D341Med (cell line): ENCODE measurements at regions not wholly inside any gene's neighbourhood (a gene's known extent, or its start where the extent isn't known, plus 50 kb on each side); places are given as distances from the start of the nearest gene placed in this dataset.
"Not testable (repeated sequence)": the region's sequence is repeated elsewhere in the genome, so short reads cannot be mapped to it uniquely, and the experiment has no call there.

Experiments
- DNase-seq: peaks from one replicate; pipeline ENCODE4 v3.0.0; 2012; ENCODE audit warnings: low spot score

GRCh38 chr22:16463472-16463871, 129.1 kb downstream of the CCT8L2 start:
- DNase-seq, result not testable (repeated sequence)

DNA sequence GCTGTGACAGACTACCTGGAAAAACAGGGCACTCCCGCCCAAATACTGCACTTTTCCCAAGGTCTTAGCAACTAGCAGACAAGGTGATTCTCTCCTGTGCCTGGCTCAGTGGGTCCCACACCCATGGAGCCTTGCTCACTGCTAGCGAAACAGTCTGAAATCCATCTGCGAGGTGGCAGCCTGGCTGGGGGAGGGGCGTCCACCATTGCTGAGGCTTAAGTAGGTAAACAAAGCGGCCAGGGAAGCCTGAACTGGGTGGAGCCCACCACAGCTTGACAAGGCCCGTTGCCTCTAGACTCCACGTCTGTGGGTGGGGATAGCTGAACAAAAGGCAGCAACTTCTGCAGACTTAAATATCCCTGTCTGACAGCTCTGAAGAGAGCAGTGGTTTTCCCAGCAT, 145.2 kb downstream of the CCT8L2 start:
- DNase-seq, result not testable (repeated sequence)

DNA sequence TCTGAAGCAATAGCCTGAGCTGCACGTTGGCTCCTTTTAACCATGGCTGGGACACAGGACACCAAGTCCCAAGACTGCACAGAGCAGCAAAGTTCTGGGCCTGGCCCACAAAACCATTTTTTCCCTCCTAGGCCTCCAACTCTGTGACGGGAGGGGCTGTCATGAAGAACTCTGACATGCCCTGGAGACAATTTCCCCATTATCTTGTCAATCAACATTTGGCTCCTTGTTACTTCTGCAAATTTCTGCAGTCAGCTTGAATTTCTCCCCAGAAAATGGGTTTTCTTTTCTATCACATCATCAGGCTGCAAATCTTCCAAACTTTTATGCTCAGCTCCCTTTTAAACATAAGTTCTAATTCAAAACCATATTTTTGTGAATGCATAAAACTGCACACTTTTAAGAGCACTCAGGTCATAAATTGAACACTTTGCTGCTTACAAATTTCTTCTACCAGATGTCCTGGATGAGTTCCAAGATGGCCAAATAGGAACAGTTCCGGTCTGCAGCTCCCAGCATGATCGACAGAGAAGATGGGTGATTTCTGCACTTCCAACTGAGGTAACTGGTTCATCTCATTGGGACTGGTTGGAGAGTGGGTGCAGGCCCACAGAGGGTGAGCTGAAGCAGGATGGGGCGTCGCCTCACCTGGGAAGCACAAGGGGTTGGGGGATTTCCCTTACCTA, 145.7 kb downstream of the CCT8L2 start:
- DNase-seq, result not testable (repeated sequence)

DNA sequence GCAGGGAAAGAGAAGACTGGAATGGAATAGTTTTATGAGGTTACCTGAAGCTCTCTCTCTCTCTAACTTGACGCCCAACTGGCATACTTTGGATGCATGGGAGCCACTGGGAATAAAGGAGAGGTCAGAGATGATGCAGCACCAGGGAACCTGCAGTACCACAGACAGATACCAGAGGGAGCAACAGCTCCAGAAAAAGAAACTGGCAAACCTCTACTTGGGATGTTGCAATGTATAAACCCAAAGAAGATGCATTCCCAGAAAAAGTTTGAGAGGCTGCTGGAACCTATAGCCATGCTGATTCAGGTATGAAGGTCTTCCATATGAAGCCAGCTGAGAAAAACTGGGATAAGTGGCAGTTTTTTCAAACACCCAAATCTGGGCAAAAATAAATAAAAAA, 151.6 kb downstream of the CCT8L2 start:
- DNase-seq, result not testable (repeated sequence)

DNA sequence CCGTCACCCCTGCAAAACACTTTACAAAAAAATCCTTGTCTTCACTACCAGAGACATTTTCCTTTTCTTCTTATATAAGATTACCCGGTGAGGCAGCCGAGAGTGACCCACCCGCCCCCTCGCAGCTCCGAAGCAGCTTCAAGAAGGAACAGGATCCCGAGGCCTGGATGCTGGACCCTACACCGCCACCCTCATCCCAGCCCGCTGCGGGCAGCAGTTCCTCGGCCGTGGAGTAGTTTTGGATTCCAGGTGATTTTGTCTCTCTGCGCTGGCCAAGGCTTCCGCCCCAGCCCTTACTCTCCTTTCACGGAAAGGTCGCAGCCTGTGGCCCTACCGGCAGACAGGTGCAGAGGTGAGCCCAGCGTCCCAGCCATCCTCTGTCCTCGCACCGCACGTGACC, 169.1 kb downstream of the CCT8L2 start:
- peak; percentile 19 for DNase-seq

DNA sequence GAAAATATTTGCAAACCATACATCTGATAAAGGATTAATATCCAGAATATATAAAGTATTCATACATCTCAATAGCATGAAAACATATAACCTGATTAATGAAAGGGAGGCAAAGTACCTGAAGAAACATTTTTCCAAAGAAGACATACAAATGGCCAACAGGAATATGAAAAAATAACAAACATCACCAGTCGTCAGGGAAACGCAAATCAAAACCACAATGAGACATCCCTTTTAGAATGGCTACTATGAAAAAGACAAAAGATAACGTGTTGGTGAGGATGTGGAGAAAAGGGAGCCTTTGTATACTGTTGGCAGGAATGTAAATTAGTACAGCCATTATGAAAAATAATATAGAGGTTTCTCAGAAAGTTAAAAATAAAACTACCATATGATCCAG, 175.1 kb downstream of the CCT8L2 start:
- DNase-seq, result not testable (repeated sequence)

DNA sequence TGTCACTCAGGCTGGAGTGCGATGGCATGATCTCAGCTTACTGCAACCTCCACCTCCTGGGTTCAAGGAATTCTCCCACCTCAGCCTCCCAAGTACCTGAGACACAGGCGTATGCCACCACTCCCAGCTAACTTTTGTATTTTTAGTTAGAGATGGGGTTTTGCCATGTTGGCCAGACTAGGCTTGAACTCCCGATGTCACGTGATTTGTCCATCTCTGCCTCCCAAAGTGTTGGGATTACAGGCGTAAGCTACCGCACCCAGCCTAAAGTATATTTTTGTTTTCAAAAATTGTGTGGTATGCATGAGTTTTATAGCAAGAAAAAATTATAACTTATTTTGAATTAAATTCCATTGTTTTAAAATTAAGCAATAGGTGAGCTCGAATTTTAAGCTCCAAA, 188.0 kb downstream of the CCT8L2 start:
- DNase-seq, result not testable (repeated sequence)

DNA sequence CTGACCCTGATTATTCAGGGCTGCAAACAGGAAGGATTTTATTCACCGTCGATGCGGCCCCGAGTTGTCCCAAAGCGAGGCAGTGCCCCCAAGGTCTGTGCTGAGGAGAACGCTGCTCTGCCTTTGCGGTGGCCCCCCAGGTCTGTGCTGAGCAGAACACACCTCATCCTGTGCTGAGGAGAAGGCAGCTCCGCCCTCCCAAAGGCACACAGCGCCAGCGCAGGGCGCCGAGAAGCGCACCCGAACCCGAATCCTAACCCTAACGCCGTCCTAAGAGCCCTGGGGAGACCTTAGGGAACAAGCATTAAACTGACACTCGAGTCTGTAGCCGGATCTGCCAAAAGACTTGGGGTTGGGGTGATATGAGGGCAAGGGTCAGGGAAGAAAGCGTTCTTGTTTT, 188.9 kb downstream of the CCT8L2 start:
- not testable (repeated sequence) for DNase-seq

DNA sequence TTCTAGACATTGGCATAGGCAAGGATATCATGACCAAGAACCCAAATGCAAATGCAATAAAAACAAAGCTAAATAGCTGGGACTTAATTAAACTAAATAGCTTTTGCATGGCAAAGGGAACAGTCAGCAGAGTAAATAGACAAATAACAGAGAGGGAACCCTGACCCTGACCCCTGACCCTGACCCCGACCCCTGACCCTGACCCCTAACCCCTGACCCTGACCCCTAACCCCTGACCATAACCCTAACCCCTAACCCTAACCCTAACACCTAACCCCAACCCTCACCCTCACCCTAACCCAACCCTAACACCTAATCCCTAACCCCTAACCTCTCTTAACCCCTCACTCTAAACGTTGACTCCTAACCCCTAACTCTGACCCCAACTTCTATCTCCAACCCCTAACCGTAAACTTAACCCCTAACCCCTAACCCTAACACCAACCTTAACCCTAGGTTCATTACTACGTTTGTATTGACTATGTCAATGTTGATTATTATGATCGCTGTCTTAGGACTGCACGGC, 189.7 kb downstream of the CCT8L2 start:
- not testable (repeated sequence) for DNase-seq

- DNase-seq, result not testable (repeated sequence)
Observed at GRCh38 chr22:16393476-16393875, 199.1 kb downstream of the CCT8L2 start.

GRCh38 chr22:16391417-16391930, 201.1 kb downstream of the CCT8L2 start:
- peak; percentile 17 for DNase-seq

GRCh38 chr22:16390541-16391217, 201.9 kb downstream of the CCT8L2 start:
- not testable (repeated sequence) for DNase-seq

GRCh38 chr22:16390046-16390445, 202.6 kb downstream of the CCT8L2 start:
- not testable (repeated sequence) for DNase-seq

DNA sequence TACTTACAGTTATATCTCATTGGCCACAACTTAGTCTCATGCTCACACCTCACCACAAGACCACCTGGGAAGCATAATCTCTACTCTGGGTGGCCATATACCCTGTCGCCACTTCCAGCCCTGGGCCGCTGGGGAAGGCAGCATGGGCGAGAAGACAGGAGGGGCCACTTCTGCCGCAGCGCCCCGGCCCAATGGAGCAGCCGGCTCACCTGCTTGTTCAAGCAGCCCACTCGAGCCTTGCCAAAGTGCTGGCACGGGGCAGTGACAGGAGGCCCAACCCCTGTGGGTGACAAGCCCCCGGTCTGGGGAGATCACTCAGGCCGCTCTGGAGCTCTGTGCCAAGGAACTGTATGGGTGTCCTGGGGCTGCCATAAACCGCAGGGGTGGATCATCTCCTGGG, 203.4 kb downstream of the CCT8L2 start:
- not testable (repeated sequence) for DNase-seq

DNA sequence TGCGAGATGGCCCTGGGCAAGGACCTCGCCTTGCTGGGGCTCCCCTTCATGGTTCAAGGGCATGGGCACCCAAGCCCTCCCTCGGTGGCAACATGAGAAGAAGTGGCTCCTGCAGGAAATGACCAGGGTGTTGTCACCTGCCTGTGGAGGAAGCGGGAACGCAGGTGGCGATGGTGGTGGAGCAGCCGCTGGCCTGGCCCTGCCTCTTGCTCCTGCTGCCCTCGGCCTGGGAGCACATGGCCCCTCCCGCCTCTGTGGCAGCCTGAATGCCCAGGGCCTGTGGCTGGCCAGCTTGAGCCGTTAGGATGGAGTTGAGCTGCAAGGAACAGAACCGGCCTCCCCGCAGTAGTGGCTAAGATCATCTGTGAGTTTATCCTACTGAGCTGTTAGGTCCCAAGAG, 204.0 kb downstream of the CCT8L2 start:
- DNase-seq, result not testable (repeated sequence)

- peak; percentile 10 for DNase-seq
Observed at GRCh38 chr22:16388127-16388526, 204.5 kb downstream of the CCT8L2 start.

GRCh38 chr22:16387543-16387942, 205.1 kb downstream of the CCT8L2 start:
- DNase-seq, result peak; percentile 20

- peak; percentile 41 for DNase-seq
Observed at GRCh38 chr22:16387088-16387487, 205.5 kb downstream of the CCT8L2 start.

DNA sequence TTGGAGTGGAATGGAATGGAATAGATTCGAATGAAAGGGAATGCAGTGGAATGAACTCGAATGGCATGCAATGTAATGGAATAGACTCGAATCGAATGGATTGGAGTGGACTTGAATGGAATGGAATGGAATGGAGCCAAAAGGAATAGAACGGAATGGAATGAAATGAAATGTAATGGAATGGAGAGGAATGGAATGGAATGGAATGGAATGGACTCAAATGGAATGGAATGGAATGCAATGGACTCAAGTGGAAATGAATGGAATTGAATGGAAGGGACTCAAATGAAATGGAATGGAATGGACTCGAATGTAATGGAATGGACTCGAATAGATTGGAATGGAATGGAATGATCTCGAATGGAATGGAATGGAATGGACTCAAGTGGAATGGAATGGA, 231.3 kb downstream of the CCT8L2 start:
- not testable (repeated sequence) for DNase-seq

DNA sequence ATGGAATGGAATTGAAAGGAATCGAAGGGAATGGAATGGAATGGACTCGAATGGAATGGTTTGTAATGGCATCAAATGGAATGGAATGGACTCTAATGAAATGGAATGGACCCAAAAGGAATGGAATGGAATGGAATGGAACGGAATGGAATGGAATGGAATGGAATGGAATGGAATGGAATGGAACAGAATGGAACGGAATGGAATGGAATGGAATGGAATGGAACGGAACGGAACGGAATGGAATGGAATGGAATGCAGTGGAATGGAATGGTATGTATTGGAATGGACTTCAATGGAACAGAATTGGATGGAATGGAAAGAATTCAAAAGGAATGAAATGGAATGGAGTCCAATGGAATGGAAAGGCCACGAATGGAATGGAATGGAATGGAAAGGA, 240.0 kb downstream of the CCT8L2 start:
- not testable (repeated sequence) for DNase-seq

DNA sequence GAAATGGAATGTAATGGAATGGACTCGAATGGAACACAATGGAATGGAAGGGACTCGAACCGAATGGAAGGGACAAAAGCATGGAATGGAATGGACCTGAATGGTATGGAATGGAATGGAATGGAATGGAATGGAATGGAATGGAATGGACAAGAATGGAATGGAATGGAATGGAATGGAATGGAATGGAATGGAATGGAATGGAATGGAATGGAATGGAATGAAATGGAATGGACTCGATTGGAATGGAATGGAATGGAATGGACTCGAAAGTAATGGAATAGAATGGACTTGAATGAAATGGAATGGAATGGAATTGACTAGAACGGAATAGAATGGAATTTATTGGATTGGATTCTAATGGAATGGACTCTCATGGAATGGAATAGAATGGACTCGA, 245.5 kb downstream of the CCT8L2 start:
- not testable (repeated sequence) for DNase-seq

DNA sequence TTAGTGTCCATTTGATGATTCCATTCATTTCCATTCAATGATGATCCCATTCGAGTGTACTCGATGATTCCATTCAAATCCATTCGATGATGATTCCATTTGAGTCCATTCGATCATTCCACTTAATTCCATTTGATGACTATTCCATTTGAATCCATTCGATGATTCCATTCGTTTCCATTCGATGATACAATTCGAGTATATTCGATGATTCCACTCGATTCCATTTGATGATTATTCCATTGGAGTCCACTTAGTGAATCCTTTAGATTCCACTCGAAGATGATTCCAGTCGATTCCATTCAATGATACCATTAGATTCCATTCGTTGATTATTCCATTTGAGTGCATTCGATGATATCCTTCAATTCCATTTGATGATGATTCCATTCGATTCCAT, 277.0 kb downstream of the CCT8L2 start:
- DNase-seq, result not testable (repeated sequence)
